ENCODE measurements at regions not wholly inside any gene's neighbourhood (a gene's known extent, or its start where the extent isn't known, plus 50 kb on each side); places are given as distances from the start of the nearest gene placed in this dataset.

DNA sequence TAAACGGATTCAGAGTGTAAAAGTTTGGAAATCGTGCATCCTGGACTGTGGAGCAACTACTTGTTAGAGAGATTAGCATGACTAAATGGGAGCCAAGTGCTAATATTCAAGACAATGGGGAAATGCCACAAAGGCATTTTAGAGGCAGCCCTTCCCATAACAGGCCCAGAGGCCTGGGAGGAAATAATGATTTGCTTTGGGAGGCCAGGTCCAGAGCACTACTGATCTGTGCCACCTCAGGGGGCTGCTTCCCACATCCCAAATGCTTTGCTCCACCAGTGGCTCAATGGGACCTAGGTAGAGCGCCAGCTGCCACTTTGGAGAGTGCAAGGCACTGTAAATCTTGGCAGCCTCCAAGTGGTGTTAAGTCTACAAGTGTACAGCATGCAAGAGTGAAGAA, 91.9 kb upstream of the HSF2 start:
- FAIRE-seq = no peak

DNA sequence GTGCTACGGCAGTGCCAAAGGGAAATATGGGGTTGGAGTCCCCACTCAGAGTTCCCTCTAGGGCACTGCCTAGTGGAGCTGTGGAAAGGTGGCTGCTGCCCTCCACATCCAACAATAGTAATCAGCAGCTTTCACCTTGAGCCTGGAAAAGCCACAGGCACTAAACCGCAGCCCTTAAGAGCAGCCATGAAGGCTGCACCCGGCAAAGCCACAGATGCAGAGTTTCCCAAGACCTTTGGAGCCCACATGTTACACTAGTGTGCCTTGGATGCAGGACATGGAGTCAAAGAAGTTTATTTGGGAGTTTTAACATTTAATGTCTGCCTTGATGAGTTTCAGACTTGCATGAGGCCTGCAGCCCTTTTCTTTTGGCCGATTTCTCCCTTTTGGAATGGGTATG, 91.4 kb upstream of the HSF2 start:
- FAIRE-seq = no peak

DNA sequence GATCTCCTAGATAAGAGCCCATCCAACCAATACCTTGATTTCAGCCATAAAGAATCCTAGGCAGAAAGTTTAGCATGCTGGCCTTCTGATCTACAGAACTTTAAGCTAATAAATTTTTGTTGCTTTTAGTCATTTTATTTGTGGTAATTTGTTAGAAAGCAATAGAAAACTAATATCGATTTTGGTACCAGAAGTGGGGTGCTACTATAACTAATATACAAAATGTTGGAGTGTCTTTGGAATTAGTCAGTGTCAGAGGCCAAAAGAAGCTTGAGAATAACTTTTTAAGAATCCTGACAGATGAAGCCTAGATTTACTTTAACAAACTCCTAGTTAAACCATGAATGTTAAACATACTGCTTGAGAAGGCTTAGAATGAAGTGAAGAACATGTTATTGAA, 83.6 kb upstream of the HSF2 start:
- FAIRE-seq = no peak

DNA sequence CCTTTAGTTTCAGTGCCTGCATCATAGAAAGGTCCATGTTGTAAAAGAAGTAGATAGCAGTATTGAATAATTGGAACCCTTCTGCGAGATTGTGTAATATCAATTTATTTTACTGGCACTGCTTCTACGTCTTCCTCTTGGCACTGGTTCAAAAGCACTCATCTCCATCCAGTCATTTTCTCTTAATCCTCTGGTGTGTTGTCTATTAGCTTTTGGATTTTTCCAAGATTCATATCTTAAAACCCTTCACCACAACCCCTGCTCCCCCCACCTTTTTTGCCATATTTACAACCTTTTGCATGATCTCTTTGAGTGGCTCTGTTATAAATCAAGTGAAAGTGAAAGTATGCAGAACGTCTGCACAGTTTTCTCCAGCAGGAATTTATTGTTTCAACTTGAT, 76.6 kb upstream of the HSF2 start:
- no peak for FAIRE-seq

DNA sequence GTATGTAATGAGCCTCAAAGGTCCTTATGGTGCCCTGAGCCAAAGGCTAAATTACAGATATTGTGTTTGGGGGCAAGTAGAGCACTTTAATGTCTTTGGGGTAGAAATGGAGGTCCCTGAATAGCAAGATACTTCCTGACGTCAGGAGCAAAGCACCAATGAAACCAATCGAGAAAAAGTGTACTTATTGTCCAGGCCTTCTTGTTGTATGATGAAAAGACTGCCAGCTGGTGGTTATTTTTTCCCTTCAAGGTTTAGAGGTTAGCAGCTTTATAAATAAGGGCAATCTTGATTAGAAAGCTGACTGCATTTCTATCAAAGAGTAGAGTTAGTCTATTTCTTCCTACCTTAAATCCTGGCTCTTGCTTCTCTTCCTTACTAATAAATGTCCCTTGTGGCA, 76.1 kb upstream of the HSF2 start:
- FAIRE-seq = no peak

DNA sequence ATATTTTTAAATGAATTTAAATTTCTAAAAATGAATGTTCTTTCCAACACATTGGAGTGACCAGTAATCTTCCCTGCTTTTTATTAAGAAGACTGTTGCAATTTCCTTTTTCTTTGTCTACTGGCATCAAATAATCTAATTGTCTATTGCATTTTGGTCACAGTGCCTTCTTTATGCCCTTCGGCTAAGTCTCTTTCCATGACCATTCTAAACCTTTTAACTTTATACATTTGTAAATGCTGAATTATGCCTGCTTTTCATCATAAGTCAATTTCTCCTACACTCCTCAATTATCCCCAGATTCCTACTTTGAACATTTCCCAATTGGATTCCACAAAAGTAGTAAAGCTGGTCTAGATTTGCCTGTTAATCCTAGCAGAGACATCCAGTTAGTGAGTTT, 69.1 kb upstream of the HSF2 start:
- FAIRE-seq = no peak

DNA sequence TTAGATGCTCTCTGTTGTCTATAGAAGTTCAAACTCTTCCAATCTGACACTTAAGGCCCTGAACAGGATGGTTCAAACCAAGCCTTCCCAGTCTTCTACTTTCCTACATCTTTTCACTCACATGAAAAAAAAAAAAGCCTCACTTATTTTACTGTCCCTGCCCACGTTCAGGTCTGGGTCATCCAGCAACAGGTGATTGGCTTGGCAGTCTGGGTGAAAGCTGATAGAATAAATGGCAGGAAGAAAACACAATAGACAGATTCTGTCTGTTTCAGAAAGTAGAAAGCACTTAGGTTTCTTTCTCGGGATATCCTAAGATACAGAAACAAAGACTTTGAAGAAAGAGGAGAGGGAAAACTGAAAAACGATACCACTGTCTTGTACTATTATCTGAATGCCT, 61.8 kb upstream of the HSF2 start:
- no peak for FAIRE-seq

DNA sequence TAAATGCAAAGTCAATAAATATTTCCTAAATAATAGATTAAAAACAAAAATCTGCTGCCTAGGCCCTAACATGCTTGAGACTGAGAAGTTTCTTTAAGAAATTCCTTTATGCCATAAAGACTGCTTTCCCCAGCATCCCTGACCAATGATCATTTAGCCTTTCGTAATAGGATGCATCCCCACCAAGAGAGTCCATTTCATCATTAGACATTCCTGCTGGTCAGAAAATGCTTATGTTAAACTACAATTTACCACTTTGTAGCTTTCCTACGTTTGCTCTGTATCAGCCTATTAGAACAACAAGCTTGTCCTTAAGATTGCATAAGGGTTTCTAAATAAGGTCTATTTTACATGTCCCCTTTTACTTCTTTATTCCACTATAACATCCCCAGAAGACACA, 59.8 kb upstream of the HSF2 start:
- no peak for FAIRE-seq

DNA sequence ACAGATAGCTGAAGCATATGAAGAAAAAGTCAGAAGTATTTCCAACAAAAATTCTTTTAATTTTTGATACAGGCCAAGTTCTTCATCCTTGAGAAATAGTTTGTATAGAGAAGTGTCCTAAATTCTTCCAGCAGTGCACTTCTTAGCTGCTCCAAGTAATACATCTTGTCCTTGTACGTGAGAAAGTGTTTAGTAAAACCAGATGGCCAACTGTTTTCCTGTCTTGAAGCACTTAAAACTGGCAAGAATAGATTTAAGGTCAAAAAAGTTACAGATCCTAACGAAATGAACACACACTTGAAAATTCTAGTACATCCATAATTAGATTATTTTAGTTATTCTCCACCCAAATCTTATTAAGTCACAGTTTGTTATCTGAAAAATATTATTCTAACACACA, 52.2 kb upstream of the HSF2 start:
- FAIRE-seq = no peak

DNA sequence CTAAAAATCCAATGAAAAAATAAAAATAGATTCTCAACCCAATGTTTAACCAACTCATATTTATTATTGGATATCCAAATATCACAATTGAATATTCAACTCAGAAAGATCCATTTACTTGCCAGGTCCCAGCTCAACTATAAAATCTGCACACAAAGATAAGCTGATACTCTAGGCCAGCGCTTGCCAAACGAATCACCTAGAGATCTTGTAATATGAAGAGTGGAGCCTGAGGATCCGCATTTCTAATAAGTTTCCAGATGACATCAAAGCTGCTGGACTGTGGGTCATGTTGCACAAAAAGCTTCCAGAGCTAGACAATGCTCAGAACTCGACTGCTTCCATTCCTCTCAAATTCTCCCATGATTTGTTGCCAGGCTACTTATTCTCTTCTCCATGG, 51.7 kb upstream of the HSF2 start:
- no peak for FAIRE-seq

All from colon (tissue), 2 donors.